ENCODE measurements at regions not wholly inside any gene's neighbourhood (a gene's known extent, or its start where the extent isn't known, plus 50 kb on each side); places are given as distances from the start of the nearest gene placed in this dataset.
"Not testable (repeated sequence)": the region's sequence is repeated elsewhere in the genome, so short reads cannot be mapped to it uniquely, and the experiment has no call there.

GRCh38 chr10:95137990-95138625 is 55.9 kb upstream of the ACSM6 start:
- H3K4me3 Mint-ChIP-seq; H3K27ac Mint-ChIP-seq; H3K9me3 ChIP-seq (ENCODE audit: control insufficient read depth, low read length, poor library complexity, severe bottlenecking); H3K27me3 Mint-ChIP-seq; H3K4me1 Mint-ChIP-seq; DNase-seq; H3K36me3 Mint-ChIP-seq (ENCODE audit: low read depth); ATAC-seq: not testable (repeated sequence)

- ATAC-seq (no peak), DNase-seq (no peak)
- H3K36me3 Mint-ChIP-seq (ENCODE audit: low read depth), result no peaks in the 10 kb centered on the region
- H3K27me3 Mint-ChIP-seq, result no peaks in the 10 kb centered on the region
- no peaks in the 10 kb centered on the region for H3K4me1 Mint-ChIP-seq
- no peak overlapping the region for H3K27ac Mint-ChIP-seq
- no peaks in the 10 kb centered on the region for H3K9me3 ChIP-seq (ENCODE audit: control insufficient read depth, low read length, poor library complexity, severe bottlenecking)
- H3K4me3 Mint-ChIP-seq, result no peak overlapping the region
These were observed 59.5 kb upstream of the ACSM6 start for GRCh38 chr10:95134490-95134889.

- H3K27me3 Mint-ChIP-seq, result no peaks in the 10 kb centered on the region
- DNase-seq, result no peak
- no peak overlapping the region for H3K4me3 Mint-ChIP-seq
- no peak for ATAC-seq
- H3K4me1 Mint-ChIP-seq, result no peaks in the 10 kb centered on the region
- H3K9me3 ChIP-seq (ENCODE audit: control insufficient read depth, low read length, poor library complexity, severe bottlenecking), result no peaks in the 10 kb centered on the region
- no peaks in the 10 kb centered on the region for H3K36me3 Mint-ChIP-seq (ENCODE audit: low read depth)
- H3K27ac Mint-ChIP-seq, result no peak overlapping the region
These were observed 60.0 kb upstream of the ACSM6 start for GRCh38 chr10:95133997-95134396.

GRCh38 chr10:95133016-95133752 is 60.9 kb upstream of the ACSM6 start:
- Mint-ChIP-seq H3K4me1 (no peaks in the 10 kb centered on the region), H3K27me3 (no peaks in the 10 kb centered on the region), H3K27ac (no peak overlapping the region), H3K36me3 (ENCODE audit: low read depth) (no peaks in the 10 kb centered on the region), H3K4me3 (no peak overlapping the region)
- H3K9me3 ChIP-seq (ENCODE audit: control insufficient read depth, low read length, poor library complexity, severe bottlenecking), result no peaks in the 10 kb centered on the region
- ATAC-seq (no peak), DNase-seq (peak in 2 of 3 donors; percentile 12 to 40)

- ATAC-seq, result not testable (repeated sequence)
These were observed 61.1 kb upstream of the CYP2C8 start for GRCh38 chr10:95130429-95130828.

GRCh38 chr10:95125582-95125981 is 56.3 kb upstream of the CYP2C8 start:
- Mint-ChIP-seq H3K27me3 (no peaks in the 10 kb centered on the region), H3K4me1 (no peaks in the 10 kb centered on the region), H3K36me3 (ENCODE audit: low read depth) (no peaks in the 10 kb centered on the region), H3K27ac (no peak overlapping the region), H3K4me3 (no peak overlapping the region)
- DNase-seq (no peak), ATAC-seq (no peak)
- no peaks in the 10 kb centered on the region for H3K9me3 ChIP-seq (ENCODE audit: control insufficient read depth, low read length, poor library complexity, severe bottlenecking)

More at GRCh38 chr10:95130429-95130828, 61.1 kb upstream of the CYP2C8 start:
- H3K27ac Mint-ChIP-seq; H3K4me3 Mint-ChIP-seq; H3K27me3 Mint-ChIP-seq; H3K9me3 ChIP-seq (ENCODE audit: control insufficient read depth, low read length, poor library complexity, severe bottlenecking); H3K36me3 Mint-ChIP-seq (ENCODE audit: low read depth); DNase-seq; H3K4me1 Mint-ChIP-seq: not testable (repeated sequence)

GRCh38 chr10:95122736-95123135 is 53.4 kb upstream of the CYP2C8 start:
- Mint-ChIP-seq H3K27ac (no peak overlapping the region), H3K4me3 (no peak overlapping the region), H3K4me1 (no peaks in the 10 kb centered on the region), H3K27me3 (no peaks in the 10 kb centered on the region), H3K36me3 (ENCODE audit: low read depth) (peaks cover 1% of the 10 kb centered on the region)
- DNase-seq (no peak), ATAC-seq (no peak)
- H3K9me3 ChIP-seq (ENCODE audit: control insufficient read depth, low read length, poor library complexity, severe bottlenecking), result no peaks in the 10 kb centered on the region

GRCh38 chr10:95121904-95122303 is 52.6 kb upstream of the CYP2C8 start:
- no peak for DNase-seq
- no peak overlapping the region for H3K27ac Mint-ChIP-seq
- ATAC-seq, result no peak
- H3K9me3 ChIP-seq (ENCODE audit: control insufficient read depth, low read length, poor library complexity, severe bottlenecking), result no peaks in the 10 kb centered on the region
- H3K4me3 Mint-ChIP-seq, result no peak overlapping the region
- peaks cover 2% of the 10 kb centered on the region for H3K36me3 Mint-ChIP-seq (ENCODE audit: low read depth)
- no peaks in the 10 kb centered on the region for H3K4me1 Mint-ChIP-seq
- no peaks in the 10 kb centered on the region for H3K27me3 Mint-ChIP-seq

Data from T-helper 17 cell (primary cell).